NCI-H187 treated with DMSO at 0.1 percent for 48 hours (cell line): ENCODE measurements at regions not wholly inside any gene's neighbourhood (a gene's known extent, or its start where the extent isn't known, plus 50 kb on each side); places are given as distances from the start of the nearest gene placed in this dataset.

Experiments
- DNase-seq: peaks from one replicate; lab custom pipeline; 2025; lab: John Stamatoyannopoulos, UW

- DNase-seq, result no peak
Measured at GRCh38 chr12:115078990-115079389, 395.0 kb upstream of the TBX3 start.

GRCh38 chr12:115078334-115078733 lies 394.4 kb upstream of the TBX3 start:
- no peak for DNase-seq

- no peak for DNase-seq
Measured at GRCh38 chr12:115075552-115076170, 391.7 kb upstream of the TBX3 start.

- DNase-seq, result no peak
Measured at GRCh38 chr12:115074617-115075016, 390.6 kb upstream of the TBX3 start.

- DNase-seq, result no peak
Measured at GRCh38 chr12:115072712-115073111, 388.7 kb upstream of the TBX3 start.

- no peak for DNase-seq
Measured at GRCh38 chr12:115070313-115070712, 386.3 kb upstream of the TBX3 start.

GRCh38 chr12:115064296-115064695 lies 380.3 kb upstream of the TBX3 start:
- DNase-seq, result no peak

GRCh38 chr12:115062741-115063140 lies 378.8 kb upstream of the TBX3 start:
- no peak for DNase-seq

- peak; percentile 30 for DNase-seq
Measured at GRCh38 chr12:115060477-115061168, 376.6 kb upstream of the TBX3 start.

- no peak for DNase-seq
Measured at GRCh38 chr12:115057445-115057844, 373.5 kb upstream of the TBX3 start.

GRCh38 chr12:115051378-115051777 lies 367.4 kb upstream of the TBX3 start:
- DNase-seq, result no peak

GRCh38 chr12:115049614-115050013 lies 365.6 kb upstream of the TBX3 start:
- no peak for DNase-seq

- DNase-seq, result no peak
Measured at GRCh38 chr12:115046805-115047204, 362.8 kb upstream of the TBX3 start.

- no peak for DNase-seq
Measured at GRCh38 chr12:115044073-115044472, 360.1 kb upstream of the TBX3 start.

- no peak for DNase-seq
Measured at GRCh38 chr12:115043079-115043478, 359.1 kb upstream of the TBX3 start.

GRCh38 chr12:115042341-115042740 lies 358.4 kb upstream of the TBX3 start:
- no peak for DNase-seq

- no peak for DNase-seq
Measured at GRCh38 chr12:115037830-115038229, 353.9 kb upstream of the TBX3 start.

- DNase-seq, result no peak
Measured at GRCh38 chr12:115035535-115036107, 351.6 kb upstream of the TBX3 start.

- DNase-seq, result no peak
Measured at GRCh38 chr12:115032521-115032920, 348.5 kb upstream of the TBX3 start.

- no peak for DNase-seq
Measured at GRCh38 chr12:115030017-115030416, 346.0 kb upstream of the TBX3 start.

GRCh38 chr12:115024531-115024930 lies 340.6 kb upstream of the TBX3 start:
- DNase-seq, result no peak

- DNase-seq, result no peak
Measured at GRCh38 chr12:115023279-115024265, 339.6 kb upstream of the TBX3 start.
